IMR-90 (cell line): ENCODE measurements at regions not wholly inside any gene's neighbourhood (a gene's known extent, or its start where the extent isn't known, plus 50 kb on each side); places are given as distances from the start of the nearest gene placed in this dataset.

ENCODE experiments used
- CHD1 ChIP-seq: IDR thresholded peaks from 2 replicates; pipeline ENCODE4 v1.6.1; 2012; ENCODE audit warnings: low read depth, low read length, improper control_type of control experiment
- FOS ChIP-seq: fragments of 150-350 bp; IDR thresholded peaks from 2 replicates; pipeline ENCODE4 v1.6.1; 2016; ENCODE audit warnings: low read depth, low read length
- MAFK ChIP-seq: IDR thresholded peaks from 2 replicates; pipeline ENCODE4 v1.6.1; 2012; ENCODE audit warnings: low read depth, low read length, improper control_type of control experiment
- MAZ ChIP-seq: IDR thresholded peaks from 2 replicates; pipeline ENCODE4 v1.6.1; 2012; ENCODE audit warnings: low read depth, mild to moderate bottlenecking, low read length, improper control_type of control experiment, moderate library complexity, borderline replicate concordance
- NFE2L2 ChIP-seq: fragments of 150-350 bp; IDR thresholded peaks from 2 replicates; pipeline ENCODE4 v1.6.1; 2016; ENCODE audit warnings: low read depth, mild to moderate bottlenecking, low read length
- POLR2A ChIP-seq: IDR thresholded peaks from 2 replicates; pipeline ENCODE4 v1.6.1; 2012; ENCODE audit warnings: mild to moderate bottlenecking, low read depth, low read length
- RAD21 ChIP-seq: IDR thresholded peaks from 2 replicates; pipeline ENCODE4 v1.6.1; 2012; ENCODE audit warnings: low read length, improper control_type of control experiment
- RFX5 ChIP-seq: IDR thresholded peaks from 2 replicates; pipeline ENCODE4 v1.8.0; 2012; ENCODE audit warnings: low read depth, mild to moderate bottlenecking, low read length, moderate library complexity
- TF ChIP-seq, protein P1 (sequence below): conservative IDR thresholded peaks from 2 replicates; pipeline ENCODE4 v1.5.1; 2012; ENCODE audit warnings: mild to moderate bottlenecking, low read depth, low read length, improper control_type of control experiment

DNA sequence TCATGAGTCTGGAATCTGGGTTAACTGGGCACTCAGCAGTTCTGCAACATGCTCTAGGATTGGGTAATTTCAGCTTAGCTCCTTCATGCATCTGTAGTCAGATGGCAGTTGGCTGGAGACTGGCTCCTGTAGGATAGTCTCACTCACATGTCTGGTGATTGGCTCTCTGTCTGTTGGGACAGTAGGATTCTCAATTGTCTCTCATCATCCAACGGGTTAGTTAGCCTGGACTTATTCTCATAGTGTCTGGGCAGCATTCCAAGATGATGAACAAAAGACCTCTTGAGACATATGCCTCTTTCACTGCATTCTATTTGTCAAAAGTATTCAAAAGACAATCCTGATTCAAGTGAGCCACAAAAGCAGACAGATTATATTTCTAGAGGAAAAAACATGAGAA, 795.6 kb upstream of the GALNTL6 start:
- TF ChIP-seq, protein P1, sequence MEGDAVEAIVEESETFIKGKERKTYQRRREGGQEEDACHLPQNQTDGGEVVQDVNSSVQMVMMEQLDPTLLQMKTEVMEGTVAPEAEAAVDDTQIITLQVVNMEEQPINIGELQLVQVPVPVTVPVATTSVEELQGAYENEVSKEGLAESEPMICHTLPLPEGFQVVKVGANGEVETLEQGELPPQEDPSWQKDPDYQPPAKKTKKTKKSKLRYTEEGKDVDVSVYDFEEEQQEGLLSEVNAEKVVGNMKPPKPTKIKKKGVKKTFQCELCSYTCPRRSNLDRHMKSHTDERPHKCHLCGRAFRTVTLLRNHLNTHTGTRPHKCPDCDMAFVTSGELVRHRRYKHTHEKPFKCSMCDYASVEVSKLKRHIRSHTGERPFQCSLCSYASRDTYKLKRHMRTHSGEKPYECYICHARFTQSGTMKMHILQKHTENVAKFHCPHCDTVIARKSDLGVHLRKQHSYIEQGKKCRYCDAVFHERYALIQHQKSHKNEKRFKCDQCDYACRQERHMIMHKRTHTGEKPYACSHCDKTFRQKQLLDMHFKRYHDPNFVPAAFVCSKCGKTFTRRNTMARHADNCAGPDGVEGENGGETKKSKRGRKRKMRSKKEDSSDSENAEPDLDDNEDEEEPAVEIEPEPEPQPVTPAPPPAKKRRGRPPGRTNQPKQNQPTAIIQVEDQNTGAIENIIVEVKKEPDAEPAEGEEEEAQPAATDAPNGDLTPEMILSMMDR = no peak
- no peak for TF ChIP-seq CHD1
- TF ChIP-seq MAZ = no peak
- TF ChIP-seq FOS = no peak
- TF ChIP-seq POLR2A = no peak
- no peak for TF ChIP-seq RFX5
- TF ChIP-seq NFE2L2 = no peak
- no peak for TF ChIP-seq MAFK
- TF ChIP-seq RAD21 = no peak
